Activated effector memory CD4-positive, alpha-beta T cell treated with Interleukin-2 at 50 U/mL for 16 hours (primary cell): ENCODE measurements at regions not wholly inside any gene's neighbourhood (a gene's known extent, or its start where the extent isn't known, plus 50 kb on each side); places are given as distances from the start of the nearest gene placed in this dataset.

ENCODE experiments used
- DNase-seq: peaks from one replicate; pipeline ENCODE4 v3.0.0-alpha.2; 2020

DNA sequence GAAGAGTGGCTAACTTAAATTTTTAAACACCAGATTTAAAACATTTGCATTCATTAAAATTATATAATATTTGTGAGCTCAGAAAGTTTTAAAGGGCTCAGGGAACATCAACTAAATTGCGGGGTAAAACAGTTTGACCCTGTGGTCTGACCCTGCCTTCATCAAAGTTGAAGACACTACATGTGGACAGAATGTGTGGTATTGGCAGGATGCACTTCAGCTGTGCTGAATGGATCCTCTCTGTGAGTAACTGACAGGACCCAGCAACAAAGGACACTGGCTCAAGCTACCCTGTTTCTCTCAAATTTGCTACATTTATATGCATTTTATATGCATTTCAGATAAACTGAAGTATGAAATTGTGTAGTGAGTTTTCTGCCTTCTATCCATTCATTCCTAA, 288.5 kb downstream of the ZNF608 start:
- no peak for DNase-seq

DNA sequence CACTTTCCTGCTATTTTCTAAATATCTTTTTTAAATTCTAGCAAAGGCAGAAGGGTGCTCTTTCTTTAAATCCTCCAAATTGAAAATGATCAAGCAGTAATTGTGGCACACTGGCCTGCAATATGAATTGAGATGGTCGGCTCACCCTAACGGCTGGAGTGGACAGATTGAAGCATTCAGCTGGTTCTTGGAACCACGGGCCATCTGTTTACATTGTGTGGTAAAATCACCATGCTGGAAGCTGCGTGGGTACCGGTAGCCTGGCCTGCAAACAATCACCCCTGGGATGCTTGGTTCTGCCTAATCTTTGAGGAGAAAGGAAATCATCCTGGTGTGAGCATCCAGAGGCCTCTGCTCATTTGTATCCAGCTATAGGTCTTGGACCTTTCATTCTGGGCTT, 289.3 kb downstream of the ZNF608 start:
- DNase-seq: no peak

DNA sequence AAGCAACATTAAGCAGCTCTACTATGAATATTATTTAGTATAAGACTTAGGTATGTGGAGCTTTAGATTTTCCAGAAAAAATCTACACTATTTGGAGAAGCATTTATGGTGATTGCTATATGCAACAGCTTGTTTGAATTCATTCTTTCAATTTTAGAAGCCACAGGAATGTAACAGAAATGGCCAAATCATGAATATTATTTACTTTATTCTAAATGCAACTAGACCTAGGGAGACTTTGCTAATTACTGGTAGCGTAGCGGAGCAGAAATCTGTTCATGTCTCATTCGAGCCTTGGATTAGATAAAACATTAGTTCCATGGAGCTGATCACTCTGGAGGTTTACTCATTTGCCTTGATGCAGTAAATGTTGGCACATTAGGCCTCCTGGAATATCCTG, 290.2 kb downstream of the ZNF608 start:
- no peak for DNase-seq

DNA sequence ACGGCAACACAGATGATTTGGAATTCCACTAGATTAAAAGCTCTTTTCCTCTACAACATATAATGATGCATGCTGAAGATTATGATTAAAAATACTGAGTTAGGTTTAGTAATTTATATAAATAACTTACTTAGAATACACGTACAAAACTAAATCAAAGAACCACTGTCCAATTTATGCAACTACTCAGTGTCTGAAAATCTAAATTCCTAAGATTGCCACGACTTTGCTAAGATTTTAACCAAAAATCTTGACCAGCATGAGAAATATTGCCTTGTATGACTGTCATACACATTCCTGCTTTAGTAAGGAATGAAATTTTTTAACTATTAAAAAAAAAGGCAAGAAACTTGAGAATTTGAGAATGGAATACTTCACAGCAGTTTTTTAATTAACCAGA, 292.4 kb downstream of the ZNF608 start:
- no peak for DNase-seq

- no peak for DNase-seq
Observed at GRCh38 chr5:124453221-124454051, 293.0 kb downstream of the ZNF608 start.

DNA sequence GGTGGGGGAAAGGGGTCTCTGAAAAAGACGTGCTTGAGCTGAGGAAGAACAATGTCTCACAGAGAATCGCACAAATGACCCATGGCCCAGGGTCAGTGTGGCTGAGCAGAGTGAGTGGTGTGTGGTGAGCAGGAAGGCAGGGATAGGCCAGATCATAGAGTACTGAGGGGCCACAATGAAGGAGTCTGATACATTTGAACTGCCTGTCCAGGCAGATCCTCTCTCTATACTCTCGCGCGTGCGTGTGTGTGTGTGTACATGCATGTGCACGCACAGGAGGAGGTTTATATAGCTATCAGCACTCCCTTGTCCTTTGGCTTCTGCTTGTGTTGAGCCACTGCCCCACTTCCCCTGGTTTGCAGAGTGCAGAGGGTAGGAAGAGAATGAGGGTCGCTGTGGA, 294.0 kb downstream of the ZNF608 start:
- DNase-seq: no peak

- no peak for DNase-seq
Observed at GRCh38 chr5:124451721-124452383, 294.6 kb downstream of the ZNF608 start.

GRCh38 chr5:124446120-124446519, 300.3 kb downstream of the ZNF608 start:
- DNase-seq: no peak

- DNase-seq: no peak
Observed at GRCh38 chr5:124445070-124445619, 301.3 kb downstream of the ZNF608 start.

DNA sequence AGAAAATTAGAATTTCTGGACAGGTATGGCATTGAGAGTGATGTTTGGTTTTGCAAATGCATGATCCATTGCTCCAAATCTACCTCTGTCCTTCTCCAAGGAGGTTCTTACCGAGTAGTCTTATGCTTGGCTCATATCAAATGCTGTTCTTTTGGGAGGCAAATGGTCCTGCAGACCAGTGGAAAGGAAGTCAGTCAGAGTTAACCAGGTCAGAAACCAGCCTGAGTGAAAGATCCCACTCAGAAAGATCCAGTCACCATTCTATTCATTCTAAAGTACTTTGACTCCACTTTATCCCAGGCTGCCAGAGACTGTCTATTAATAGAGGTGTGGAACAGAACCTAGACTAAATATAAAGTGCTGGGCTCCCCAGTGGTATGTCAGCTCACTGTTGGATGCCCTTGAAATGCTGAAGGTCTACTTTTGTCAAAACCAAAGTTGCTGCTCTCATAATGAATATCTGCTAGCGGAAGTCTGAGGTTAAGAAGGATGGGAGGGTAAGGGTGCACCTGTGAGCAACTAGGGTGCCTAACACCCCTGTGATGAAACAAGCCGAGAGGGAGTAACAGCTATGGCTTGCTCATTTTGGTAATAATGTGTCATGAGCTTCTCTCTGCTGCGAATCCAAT, 302.2 kb downstream of the ZNF608 start:
- DNase-seq: no peak

DNA sequence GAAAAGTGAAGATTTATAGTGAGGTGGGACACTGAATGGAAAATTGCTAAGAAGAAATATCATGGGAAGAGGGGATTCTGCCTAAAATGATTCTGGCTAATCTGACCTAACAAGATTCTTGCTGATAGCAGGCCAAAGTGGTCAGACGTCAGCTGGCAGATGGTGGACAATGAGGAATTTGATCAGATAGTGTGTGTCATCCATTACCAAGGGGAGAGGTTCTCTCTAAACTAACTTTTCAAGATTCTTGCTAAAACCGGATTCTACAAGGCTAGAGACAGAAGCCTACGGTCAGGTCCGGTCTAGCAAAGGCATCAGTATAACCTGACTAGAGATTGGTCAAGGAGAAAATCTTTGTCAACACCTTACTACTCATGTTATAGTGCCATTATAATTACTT, 306.0 kb downstream of the ZNF608 start:
- no peak for DNase-seq

DNA sequence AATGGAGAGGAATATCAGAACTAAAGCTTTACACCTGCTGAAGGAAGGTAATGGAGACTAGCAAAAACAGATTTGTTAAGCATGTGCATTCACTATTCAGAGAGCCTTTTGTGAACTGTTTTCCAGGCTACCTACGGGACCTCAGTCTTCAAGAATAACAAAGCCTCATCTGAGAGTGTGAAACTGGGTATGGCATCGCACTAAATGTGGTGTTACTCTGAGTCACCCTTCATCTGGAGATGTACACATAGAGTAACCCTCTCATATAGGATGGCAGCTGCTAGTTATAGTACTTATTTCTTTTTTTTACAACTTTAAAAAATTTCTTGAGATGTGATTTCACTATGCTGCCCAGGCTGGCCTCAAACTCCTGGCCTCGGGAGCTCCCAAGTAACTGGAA, 306.8 kb downstream of the ZNF608 start:
- no peak for DNase-seq

DNA sequence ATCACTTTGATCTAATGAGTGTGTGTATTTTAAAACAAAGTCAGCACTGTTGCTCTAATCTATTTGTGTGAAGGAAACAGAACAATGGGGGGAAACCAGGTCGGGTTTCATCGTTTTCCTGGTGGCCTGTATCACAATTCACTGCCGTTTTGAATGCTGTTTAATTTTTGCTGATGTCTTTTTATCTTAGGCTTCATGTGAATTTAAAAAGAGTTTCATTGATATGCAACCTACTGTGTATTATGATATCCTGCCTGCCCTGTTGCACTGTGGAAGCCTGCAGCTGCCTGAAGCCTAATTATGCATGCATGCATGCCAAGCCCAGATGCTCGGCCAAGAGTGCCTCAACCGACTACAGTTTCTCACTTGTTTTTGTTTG, 307.5 kb downstream of the ZNF608 start:
- DNase-seq: no peak

DNA sequence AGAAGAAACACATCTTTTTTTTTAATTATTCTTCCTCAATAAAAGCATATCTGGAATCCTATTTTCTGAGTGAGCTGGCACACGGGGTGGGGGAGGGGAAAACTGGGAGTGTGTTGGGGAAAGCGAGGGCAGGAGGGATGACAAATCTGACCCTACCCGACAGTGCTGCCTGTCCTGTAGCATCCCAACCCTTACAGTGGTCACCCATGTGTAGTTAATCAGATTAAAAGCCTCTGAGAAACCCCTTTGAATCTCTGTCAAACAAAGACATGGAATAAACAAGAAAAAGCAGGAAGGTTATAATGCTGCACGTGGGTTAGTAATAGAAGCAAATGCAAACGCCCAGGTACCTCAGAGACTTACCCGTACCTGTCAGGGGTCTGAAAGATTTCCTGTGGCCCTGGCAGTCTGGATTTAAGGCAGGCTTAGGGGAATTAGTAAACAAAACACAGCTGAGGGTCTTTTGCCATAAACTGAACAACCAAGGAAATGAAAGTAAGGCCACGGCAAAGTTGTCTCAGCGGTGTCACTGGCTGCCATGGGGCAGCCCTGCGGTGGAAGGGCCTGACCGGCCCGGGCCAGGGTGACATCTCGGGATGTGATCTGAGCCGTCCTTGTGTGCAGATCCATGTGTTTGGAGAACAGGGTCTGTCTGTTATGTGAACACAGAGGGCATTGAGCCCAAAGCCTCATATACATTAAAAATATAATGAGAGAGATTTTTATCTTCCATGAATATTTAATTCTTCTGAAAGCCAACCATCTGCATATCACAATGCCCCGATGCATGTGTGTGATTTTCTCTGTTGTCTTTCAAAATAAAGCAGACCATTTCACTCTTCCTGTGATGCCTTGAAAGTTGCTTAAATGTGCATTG, 308.2 kb downstream of the ZNF608 start:
- DNase-seq: no peak

DNA sequence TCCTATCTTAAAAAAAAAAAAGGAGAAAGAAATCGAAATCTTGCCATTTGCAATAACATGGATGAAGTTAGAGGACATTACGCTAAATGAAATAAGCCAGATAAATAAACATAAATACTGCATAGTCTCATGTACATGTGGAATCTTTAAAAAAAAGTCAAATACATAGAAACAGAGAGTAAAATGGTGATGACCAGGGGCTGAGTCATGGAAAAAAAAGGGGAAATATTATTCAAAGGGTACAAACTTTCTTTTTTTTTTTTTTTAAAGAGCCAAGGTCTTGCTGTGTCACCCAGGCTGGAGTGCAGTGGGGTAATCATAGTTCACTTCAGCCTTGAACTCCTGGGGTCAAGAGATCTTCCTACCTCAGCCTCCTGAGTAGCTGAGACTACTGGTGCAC, 310.1 kb downstream of the ZNF608 start:
- no peak for DNase-seq

DNA sequence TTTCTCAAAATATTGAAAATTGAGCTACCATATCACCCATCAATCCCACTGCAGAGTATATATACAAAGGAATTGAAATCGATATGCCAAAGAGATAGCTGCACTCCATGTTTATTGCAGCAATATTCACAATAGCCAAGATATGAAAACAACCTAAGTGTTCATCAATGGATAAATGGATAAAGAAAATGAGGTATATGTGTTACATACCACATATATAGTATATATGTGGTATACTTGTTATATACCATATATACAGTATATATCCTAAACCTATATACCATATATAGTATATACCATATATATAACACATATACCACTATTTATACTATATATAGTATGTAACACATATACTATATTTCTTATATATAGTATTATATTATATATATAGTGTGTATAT, 313.3 kb downstream of the ZNF608 start:
- DNase-seq: no peak

- DNase-seq: no peak
Observed at GRCh38 chr5:124421584-124421983, 324.9 kb downstream of the ZNF608 start.

DNA sequence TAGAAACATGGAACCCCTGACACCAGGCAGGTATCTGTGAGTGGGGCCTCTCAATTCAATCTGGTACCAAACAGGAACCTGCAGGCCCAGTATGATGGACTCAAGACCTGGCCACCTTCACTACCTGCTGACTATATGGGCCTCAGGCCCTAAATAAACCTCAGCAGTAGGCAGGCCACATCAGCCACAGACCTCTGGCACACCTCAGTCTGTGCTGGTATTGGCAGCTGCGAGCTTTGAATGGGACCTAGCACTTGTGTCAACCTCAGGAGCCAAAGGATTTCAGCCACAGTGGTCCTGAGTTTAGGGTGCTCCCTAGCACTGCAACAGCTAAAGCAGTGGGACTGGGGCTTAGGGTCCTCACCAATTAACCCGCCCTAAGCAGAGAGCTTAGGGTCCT, 325.5 kb downstream of the ZNF608 start:
- no peak for DNase-seq

DNA sequence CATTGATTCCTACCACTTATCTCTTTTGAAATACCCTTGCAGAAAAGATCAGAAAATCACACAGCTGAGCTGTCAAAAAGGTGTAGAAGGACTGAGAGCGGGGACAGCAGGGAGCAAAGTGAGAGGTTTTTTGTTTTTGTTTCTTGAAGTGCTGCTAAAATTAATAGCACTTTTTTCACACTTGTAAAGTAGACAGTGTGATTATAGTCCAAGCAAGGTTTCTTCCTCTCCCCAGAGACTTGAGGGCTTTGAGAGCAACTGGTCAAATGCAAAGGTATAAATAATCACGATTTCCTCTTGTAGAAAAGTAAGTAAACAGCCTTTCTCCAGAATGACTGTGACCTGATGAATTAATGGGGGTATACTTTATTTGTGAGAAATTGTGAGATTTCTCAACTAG, 326.9 kb downstream of the ZNF608 start:
- no peak for DNase-seq

- no peak for DNase-seq
Observed at GRCh38 chr5:124418390-124418789, 328.0 kb downstream of the ZNF608 start.

DNA sequence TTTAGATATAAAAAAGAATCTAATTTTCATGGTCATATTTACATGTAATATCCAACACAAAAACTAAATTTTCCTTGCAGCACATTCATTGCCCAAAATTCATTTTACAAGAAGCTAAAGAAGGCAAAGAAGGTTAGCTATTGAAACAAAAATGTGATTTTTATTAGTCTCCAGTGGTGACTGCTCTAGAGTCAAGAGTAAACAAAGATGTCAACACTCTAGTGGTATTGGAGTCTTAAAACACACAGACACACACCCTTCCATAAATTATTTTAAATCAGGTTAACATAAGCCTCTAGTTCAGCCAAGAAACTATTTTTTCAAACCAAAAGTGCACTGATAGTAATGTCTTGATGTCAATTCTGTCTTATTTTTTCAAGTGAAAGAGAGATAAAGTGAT, 329.2 kb downstream of the ZNF608 start:
- DNase-seq: no peak

GRCh38 chr5:124416627-124417026, 329.8 kb downstream of the ZNF608 start:
- no peak for DNase-seq

DNA sequence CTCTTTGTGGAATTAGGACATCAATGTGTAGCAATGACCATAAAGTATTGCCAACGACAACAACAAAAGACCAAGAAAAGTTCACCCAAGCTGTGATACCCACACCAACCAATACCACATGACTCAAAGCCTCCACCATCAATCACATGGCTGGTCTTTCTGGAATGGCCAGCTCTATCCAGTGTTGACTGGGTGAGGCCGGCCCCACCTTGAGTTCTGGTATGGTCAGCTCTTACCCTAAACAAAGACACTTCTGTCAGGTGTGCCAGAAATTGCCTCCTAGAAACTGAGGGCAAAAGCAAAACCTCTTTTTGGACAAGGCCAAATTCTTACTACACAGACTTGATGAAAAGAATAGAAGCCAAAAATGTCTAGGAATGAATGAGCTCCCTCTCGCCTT, 331.5 kb downstream of the ZNF608 start:
- no peak for DNase-seq
